ENCODE measurements at regions not wholly inside any gene's neighbourhood (a gene's known extent, or its start where the extent isn't known, plus 50 kb on each side); places are given as distances from the start of the nearest gene placed in this dataset.
A peak's percentile ranks its signal among the peaks of the same experiment; 100 is the strongest.
"Not testable (repeated sequence)": the region's sequence is repeated elsewhere in the genome, so short reads cannot be mapped to it uniquely, and the experiment has no call there.

DNA sequence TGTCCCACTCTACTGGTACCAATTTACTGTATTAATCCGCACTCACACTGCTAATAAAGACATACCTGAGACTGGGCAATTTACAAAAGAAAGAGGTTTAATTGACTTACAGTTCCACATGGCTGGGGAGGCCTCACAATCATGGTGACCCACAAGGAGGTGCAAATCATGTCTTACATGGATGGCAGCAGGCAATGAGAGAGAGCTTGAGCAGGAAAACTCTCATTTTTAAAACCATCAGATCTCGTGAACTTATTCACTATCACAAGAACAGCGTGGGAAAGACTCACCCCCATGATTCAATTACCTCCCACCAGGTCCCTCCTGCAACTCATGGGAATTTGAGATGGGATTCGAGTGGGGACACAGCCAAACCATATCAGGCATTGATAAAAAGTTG is 298.5 kb downstream of the DUSP6 start:
- DNase-seq: not testable (repeated sequence)

DNA sequence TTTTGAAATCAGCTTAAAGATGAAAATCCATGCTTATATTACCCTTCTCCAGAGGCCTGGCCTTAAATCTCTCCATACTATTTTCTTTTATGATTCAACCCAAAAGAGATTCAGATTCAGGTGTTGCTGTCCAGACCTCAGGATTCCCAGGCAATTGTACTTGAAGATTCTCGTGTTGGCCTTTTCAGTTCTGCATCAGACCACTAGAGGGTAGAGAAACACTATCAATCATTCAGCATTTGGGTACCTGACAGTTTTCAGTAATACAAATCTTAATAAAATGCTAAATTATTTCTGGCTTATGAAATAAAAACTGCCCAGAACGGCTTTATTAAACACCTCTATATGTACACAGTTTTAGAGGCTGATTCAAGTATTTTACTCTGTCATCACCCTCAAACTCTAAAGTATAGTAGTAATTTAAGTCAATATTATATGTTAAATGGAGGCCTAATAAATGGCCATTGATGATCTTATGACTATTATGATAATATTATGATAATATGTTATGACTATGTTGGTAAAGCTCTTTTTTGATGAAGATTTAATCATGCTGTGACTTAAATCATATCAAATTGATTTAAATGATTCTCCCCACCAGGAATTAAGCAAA is 301.1 kb downstream of the DUSP6 start:
- DNase-seq: peak; percentile 19

GRCh38 chr12:89047856-89048418 is 304.4 kb downstream of the DUSP6 start:
- no peak for DNase-seq

DNA sequence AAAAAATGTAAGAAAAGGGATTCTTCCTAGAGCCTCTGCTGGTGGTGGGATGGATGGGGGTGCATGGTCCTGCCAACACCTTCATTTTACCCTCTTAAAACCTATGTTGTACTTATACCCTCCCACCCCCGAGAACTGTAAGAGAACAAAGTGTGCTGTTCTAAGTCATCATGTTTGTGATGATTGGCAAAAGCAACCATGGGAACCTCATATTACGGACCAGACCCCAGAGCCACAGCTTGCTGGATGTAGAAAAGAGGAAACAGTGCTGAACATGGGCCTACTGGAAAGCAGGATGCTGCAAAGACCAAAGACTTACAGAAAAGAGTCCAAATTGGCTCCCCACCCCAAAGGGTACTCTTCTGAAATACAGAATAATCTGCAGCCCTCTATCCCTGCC is 311.2 kb downstream of the DUSP6 start:
- no peak for DNase-seq

- peak; percentile 37 for DNase-seq
Observed at GRCh38 chr12:89040146-89040964, 311.9 kb downstream of the DUSP6 start.

DNA sequence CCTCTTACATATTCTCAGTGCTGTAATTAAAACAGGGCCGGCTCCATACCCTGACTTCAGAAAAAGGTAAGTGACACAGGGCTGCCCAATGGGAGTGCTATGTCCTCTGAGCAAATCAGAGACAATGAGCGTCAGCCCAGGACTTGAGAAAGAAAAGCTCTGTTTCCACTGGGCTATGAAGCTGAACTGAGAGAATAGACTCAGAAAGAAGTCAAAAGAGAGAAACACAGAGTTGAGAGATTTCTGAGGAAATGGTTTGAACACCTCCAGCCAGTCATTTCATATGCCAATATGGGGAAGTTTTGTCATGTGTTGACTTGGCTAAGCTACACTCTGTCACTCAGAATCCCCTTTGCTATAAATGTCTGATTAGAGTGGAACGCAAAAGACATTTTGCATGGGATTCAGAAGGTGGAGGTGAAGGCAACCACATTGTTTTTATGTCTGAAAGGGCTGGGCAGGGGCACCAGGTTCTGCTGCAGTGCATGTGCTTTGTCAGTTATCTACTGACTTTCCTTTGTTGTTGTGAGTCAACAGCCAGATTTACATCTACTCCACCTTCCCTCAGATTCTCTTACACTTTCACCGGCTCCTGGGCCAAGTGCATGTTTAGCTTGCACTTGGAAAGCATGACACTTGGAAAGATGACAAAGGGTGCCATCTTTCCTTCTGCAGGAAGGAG is 313.3 kb downstream of the DUSP6 start:
- DNase-seq: no peak

DNA sequence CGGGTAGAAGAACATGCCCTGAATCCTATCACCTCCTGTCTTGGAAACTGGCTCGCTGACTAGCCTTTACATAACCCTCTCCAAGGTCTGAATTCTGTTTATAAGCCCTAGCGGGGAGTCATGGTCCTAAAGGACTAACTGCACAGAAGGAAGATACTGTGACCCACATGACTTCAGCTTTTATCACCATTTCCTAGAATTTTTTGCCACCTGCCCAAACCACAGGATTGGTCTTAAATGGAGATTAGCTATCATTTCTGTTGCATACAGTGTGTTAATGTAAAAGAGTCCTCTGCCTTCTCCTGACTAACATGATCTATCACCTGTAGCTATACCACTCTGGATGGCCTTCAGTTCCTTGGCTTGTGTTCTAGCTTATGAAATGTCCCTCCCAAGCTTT is 319.2 kb downstream of the DUSP6 start:
- DNase-seq: no peak

DNA sequence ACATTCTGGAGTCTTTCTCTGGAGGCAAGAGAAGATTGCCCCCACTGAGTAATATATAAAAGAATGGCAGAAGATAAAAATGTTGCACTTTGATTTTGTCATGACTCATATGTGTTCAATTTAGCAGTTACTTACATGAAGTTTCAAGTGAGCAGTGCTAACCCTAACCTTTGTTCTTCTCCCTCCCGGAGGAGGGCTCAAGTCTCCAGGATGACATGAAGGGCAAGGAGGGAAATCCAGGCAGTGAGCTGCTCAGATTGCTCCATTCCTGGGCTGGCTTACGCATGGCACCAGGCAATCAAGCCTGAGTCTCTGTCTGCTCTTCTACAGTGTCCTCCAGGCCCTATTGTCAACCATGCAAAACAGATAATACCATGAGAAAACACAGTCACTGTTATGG is 322.3 kb downstream of the DUSP6 start:
- DNase-seq: no peak

- no peak for DNase-seq
Observed at GRCh38 chr12:89024580-89024979, 327.7 kb downstream of the DUSP6 start.

GRCh38 chr12:89023936-89024335 is 328.4 kb downstream of the DUSP6 start:
- DNase-seq: no peak

GRCh38 chr12:89020689-89021088 is 331.6 kb downstream of the DUSP6 start:
- DNase-seq: no peak

DNA sequence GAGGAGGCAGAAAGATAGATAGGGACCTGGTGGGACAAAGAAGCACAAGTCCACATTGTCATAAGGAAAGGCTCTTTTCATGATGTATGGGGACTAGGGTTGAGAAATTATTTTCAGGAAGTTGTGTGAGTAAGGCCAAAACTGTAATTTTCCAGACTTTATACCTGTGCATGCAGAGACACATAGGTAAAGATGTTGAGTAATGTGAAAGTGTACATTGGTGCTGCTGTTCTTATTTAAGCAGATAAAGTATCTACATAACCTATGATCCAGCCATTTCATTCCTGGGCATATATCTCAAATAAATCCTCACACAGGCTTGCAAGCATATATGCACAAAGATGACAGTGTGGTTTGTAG is 332.2 kb downstream of the DUSP6 start:
- DNase-seq: no peak

DNA sequence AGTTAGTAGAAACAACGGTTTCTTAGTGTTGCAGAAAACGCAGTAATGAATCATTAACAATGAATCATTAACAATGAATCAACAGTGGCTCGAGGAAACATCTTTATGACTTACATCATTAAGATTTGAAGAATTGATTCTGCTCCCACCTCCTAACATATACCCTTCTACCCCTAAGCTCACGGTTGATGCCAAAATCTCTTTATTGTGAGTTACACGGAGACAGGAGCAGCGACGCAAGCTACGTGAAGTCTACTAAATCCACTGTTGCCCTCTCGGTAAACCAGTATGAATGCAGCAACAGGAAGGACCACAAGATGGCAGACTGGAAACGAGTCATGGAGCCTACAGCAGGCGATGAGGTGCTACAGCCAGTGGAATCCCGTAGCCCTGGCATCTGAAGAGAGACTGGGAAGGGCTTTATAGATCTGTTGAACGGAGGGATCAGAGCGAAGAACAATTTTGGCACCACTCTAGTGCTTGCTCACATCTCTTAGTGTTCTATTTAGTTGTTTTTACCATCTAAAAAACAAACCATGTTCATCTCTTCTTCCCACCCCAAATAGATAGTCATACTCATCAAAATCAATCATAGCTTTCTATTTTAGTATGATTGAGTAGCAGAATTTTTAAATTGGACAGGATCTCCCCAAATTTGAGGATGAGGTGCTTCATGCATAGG is 332.7 kb downstream of the DUSP6 start:
- DNase-seq: peak; percentile 77

DNA sequence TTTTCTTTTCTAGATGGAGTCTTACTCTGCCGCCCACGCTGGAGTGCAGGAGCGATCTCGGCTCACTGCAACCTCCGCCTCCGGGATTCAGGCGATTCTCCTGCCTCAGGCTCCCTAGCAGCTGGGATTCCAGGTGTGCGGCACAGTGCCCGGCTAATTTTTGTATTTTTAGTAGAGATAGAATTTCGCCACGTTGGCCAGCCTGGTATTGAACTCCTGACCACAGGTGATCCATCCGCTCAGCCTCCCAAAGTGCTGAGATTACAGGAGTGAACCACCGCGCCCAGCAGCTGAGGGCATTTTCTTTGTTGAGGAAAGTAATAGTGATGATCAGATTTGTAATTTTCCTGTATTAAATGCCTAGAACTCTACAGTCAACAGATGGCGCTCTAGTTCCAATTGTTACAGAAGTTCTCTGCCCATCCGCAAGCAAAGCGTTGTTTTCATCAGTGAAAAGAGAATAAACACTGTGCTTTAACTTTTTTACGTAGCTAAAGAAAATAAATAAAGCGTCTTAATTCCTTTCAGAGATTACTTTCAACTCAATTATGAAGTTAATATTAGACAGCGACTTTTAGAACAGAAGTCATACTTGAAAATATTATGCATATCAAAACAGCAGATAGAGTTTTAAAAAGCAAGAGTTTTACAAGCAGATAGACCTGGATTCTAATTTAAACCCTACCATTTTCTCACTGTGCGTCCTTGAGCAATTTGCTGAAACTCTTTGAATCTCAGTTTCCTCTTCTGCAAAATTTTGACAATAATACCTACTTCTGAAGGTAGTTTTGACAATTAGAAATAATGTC is 335.1 kb downstream of the DUSP6 start:
- DNase-seq: peak; percentile 78

GRCh38 chr12:89015419-89015818 is 336.9 kb downstream of the DUSP6 start:
- DNase-seq: no peak

- DNase-seq: no peak
Observed at GRCh38 chr12:88998421-88998820, 353.9 kb downstream of the DUSP6 start.

- no peak for DNase-seq
Observed at GRCh38 chr12:88996200-88996788, 356.0 kb downstream of the DUSP6 start.

GRCh38 chr12:88994971-88995370 is 357.3 kb downstream of the DUSP6 start:
- DNase-seq: no peak

GRCh38 chr12:88994537-88994936 is 357.8 kb downstream of the DUSP6 start:
- DNase-seq: no peak

DNA sequence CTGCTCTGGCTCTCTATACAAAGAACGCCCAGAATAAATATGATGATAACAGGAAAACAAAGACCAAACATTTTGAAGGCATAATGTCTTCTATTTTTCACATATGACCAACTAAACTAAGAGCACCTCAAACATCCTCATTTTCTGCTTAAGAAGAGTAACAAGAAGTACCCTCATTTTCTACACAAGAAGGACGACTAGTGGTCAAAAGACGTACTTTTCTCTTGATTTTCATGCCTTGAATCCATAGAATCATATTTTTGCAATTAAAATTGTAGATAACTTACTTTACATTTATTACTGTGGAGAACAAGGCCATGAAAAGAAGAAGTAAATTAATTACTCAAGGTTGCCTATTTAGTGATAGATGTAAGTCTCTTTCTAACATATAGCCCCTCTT is 358.6 kb downstream of the DUSP6 start:
- DNase-seq: peak; percentile 46

DNA sequence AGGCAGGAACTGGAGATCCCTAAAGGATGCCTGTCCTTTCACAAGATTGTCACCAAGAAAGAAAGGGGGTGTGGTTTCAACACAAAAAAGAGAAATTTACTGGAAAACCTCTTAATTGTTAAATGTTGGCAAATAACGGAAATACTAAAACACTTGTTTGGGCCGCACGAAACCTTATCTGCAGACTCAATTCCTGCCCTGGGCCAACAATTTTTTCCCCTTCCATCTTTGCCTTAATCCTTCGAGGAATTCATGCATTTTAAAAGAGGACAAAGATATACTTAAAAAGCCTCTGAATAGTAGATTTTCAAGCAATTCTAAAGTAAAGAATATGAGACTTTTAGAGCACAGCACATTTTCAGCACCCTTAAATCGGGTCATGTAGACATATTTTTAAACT is 366.2 kb downstream of the DUSP6 start:
- DNase-seq: no peak

- no peak for DNase-seq
Observed at GRCh38 chr12:88985631-88986030, 366.7 kb downstream of the DUSP6 start.

All from SHP77 treated with DMSO at 0.1 percent for 48 hours (cell line).